ENCODE measurements at regions not wholly inside any gene's neighbourhood (a gene's known extent, or its start where the extent isn't known, plus 50 kb on each side); places are given as distances from the start of the nearest gene placed in this dataset.

- TF ChIP-seq POLR2AphosphoS5 (IDR thresholded peaks at IDR 0.05; ENCODE audit: borderline replicate concordance, low read depth, low read length) (no peak), EZH2 (IDR thresholded peaks at IDR 0.05) (no peak)
These were observed 70.2 kb upstream of the MAGEB2 start for GRCh38 chrX:30144971-30145731.

Data from SK-N-MC (cell line).